Activated CD4-positive, alpha-beta T cell treated with anti-CD3 and anti-CD28 coated beads, Interleukin-2, amount 50 U/mL, for 4 hours (primary cell): ENCODE measurements at regions not wholly inside any gene's neighbourhood (a gene's known extent, or its start where the extent isn't known, plus 50 kb on each side); places are given as distances from the start of the nearest gene placed in this dataset.
"Not testable (repeated sequence)": the region's sequence is repeated elsewhere in the genome, so short reads cannot be mapped to it uniquely, and the experiment has no call there.

Experiments
- DNase-seq, 2 experiments: peaks; one replicate each; pipeline ENCODE4 v3.0.0-alpha.2; 2020

DNA sequence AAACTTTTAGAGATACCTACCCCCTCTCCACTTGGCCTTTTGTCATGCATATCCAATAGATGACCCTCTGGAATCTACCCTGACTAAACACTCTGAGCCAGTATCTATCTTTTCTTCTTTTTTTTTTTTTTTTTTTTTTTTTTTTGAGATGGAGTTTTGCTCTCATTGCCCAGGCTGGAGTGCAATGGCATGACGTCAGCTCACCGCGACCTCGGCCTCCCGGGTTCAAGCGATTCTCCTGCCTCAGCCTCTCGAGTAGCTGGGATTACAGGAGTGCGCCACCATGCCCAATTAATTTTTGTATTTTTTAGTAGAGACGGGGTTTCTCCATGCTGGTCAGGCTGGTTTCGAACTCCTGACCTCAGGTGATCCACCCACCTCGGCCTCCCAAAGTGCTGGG, 50.8 kb upstream of the GRIN2B start:
- DNase-seq: not testable (repeated sequence)

DNA sequence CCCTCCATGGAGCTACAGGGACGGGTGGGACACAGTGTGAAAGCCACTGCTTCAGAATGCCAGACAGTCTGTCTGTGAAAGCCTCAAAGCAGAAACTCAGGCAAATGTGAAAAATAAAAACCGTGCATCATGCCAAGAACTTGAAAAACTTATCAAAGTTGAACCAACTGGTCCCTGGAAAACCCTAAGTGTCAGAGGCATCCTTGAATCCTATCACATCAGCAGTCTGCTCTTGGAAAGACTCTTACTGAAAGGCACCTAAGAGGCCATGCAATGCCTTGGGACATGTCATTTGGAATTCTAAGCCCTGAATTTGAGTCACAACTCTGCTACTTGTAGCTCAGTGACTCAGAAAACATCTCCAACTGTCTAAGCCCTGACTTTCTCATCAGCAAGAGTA, 62.4 kb upstream of the GRIN2B start:
- DNase-seq: no peak

DNA sequence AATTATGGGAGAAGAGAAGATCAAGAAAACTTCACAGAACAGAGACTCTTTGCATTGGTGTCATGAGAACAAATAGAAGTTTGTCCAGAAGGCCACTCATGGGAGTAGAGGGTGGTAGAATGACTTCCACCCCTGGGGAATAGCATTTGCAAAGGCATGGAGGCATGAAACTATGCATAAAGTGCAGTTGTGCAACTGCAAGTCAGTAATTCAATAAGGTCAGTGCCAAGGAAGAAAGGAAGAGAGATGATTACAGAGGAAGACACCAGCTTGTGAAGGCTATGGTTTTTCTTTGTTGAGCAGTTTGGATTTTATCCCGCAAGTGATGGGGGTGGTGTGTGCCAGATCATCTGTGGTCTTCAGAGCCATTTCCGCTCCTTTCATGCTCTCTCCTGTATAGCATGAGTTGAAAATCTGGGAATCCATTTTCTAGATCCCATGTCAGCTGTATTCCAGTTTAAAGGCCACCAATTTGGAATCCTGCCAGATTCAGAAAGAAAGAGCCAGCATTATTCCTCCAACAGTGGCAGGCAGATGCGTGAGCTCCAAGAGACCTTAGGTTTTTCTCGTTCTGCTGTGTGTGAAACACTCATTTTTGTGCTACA, 67.6 kb upstream of the GRIN2B start:
- no peak for DNase-seq

DNA sequence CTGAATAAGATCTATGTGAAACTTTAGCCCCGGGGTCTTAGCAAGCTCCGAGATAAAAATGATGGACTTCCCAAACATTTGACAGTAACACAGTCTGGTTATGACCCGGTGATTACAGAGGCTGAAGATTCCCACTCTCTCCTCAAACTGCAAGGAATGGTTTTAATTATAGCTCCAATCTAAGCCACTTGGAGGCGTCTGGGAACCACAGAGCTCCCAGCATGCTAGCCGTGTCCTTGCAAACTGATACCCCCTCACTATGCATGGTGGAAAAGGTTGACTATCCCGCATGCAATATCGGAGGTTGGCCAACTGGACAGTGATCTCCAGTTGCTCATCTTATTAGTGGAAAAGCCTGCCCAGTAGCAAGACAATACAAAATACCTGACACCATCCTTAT, 76.5 kb upstream of the GRIN2B start:
- DNase-seq: no peak

DNA sequence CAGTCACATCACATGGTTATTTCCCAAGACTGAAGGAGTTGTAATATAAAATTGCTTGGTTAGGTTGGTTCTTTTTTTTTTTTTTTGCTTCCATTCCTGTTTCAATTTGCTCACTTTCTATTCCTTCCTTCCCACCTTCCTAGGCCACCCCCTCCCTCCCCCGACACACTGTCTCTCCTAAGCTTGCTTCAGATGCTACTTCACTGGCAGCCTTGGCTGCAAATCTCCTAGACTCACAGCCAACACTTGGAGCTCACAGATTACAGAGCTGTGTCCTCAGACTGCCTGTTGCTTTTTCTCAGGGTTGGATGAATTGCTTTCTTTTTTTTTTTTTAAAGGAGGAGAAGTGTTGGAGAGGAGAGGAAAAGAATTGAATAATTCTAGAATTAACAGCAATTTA, 77.3 kb upstream of the GRIN2B start:
- DNase-seq: no peak

DNA sequence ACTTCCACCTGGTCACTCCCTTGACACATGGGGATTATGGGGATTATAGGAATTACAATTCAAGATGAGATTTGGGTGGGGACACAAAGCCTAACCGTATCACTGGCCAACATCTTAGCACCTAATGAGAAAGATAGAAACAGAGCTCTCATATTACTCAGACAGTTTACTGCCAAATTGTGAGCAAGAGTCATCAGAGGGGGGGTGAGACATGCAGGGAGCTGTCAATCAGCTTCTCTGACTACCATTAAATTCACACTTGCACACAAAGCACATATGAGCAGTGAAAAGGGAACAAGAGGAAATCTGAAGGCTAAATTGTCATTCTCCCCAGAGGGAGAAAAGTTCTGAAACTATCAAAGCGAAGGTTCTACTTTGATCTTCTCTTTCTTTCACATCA, 78.1 kb upstream of the GRIN2B start:
- DNase-seq: no peak

DNA sequence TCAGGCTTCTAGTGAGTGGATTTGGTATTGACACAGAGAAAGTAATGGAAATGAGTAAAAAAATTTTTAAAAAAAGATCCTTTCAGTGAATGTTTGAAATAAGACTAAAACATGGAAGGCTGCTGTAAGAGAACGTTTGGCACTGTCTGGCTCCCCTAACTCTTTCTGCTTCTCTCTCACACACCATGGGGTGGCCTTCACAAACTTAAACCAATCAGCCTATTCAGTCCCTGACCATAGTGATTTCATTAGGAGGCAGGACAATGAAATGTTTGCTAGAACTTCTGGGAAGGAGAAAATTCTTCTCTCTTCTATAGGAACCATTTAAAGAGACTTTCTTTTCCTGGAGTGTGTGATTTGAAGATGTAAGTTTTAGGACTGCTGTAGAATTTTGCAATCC, 84.2 kb upstream of the GRIN2B start:
- no peak for DNase-seq

DNA sequence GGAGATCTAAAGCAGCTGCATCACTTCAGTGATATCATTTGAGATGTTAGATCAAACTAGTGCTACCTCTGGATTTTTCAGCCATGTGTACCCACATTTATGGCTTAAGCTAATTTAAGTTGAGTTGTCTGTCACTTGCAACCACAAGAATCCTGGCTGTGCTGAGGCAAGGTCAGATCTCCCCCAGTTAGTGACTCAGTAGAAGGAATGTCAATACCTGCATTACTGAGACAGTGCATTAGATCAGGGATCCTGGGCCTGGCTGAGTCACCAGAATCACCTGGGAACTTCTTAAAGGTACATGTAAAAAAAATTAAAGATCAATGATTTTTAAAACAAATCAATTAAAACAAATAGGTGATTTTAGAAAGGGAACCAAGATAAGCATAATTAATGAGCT, 84.6 kb upstream of the GRIN2B start:
- no peak for DNase-seq

DNA sequence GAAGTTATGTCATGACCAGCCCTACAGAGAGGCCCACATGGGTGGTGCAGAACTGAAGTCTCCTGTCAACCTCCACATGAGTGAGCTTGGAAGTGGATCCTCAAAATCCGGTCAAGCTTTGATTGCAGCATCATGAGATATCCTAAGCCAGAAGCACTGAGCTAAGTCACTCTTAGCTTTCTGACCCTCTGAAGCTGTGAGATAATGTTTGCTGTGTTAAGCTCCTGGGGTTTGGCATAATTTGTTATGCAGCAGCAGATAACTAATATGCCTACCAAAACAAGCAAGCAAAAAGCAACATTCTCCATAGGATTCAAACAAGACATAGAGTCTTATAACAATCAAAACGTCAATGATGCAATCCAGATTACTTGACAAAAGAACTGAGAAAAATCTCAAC, 87.6 kb upstream of the GRIN2B start:
- DNase-seq: no peak

DNA sequence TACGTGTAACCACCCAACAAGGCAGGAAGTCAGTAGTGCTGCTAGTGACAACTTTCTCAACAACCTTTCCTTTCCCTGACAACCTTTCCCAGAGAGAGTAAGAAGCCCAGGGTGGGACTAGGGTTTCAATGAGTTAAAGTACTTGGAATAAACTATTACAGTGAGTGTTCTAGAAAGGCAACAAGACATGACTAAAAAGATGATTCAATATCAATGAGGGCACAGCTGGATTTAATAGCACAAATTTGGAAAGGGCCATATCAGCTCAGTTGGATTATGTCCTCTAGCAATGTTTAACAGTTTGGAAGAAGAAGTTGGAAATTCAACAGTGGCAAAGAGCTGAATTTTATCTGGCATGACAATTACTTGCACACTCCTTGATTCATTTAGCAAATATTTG, 90.4 kb upstream of the GRIN2B start:
- DNase-seq: no peak

DNA sequence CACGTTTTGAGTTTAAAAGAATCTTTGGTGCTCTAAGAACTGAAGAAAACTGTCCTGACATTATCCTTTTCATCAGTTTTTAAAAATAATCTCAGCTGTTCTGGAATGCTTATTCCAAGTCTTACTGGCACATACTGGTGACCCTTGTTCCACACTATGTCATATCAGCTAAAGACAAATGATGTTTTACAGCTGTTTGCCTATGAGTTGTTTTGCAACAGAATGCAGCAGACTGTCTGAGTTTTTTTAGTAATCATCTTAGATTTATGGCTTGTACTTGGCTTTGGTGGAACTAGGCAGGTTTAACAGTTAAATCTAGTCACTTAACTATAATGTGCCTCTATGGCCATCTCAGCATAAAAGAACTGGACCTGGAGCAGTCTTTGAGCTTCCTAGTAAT, 91.6 kb upstream of the GRIN2B start:
- DNase-seq: no peak

DNA sequence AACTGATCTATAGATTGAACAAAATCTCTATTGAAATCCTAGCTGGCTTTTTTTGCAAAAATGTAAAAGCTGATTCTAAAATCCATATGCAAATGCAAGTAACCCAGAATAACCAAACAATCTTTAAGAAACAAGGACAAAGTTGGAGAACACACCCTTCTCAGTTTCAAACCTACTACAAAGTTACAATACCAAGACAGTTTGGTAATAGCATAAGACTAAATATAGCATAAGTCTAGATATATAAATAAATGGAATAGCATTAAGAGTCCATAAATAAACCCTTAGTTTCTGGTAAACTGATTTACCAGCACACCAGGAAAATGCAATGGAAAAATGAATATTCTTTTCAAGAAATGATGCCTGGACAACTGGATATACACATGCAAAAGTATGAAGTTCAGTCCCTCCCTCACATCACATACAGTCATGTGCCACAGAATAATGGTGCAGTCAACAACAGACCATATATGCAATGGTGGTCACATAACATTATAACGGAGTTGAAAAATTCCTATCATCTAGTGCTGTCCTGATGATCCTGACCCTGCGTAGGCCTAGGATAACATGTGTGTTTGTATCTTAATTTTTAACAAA, 94.5 kb upstream of the GRIN2B start:
- DNase-seq: no peak

DNA sequence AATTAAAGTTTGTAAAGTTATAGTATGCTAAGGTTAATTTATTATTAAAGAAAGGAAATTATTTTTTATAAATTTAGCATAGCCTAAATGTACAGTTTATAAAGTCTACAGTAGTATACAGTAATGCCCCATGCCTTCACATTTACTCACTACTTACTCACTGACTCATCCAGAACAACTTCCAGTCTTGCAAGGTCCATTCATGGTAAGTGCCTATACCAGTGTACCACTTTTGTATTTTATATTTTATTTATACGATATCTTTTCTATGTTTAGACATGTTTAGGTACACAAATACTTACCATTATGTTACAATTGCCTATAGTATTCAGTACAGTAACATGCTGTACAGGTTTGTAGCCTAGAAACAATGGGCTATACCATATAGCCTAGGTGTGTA, 95.1 kb upstream of the GRIN2B start:
- no peak for DNase-seq

DNA sequence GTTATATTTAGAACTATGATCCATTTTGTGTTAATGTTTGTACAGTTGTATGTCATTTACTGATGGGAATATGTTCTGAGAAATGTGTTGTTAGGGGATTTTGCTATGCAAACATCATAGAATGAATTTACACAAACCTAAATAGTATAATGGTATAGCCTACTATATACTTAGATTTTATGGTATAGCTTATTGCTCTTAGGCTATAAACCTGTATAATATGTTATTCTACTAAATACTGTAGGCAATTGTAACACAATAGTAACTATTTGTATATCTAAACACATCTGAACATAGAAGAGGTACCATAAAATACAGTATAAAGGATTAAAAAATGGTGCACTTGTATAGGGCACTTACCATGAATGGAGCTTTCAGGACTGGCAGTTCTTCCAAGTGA, 105.4 kb upstream of the GRIN2B start:
- DNase-seq: no peak

DNA sequence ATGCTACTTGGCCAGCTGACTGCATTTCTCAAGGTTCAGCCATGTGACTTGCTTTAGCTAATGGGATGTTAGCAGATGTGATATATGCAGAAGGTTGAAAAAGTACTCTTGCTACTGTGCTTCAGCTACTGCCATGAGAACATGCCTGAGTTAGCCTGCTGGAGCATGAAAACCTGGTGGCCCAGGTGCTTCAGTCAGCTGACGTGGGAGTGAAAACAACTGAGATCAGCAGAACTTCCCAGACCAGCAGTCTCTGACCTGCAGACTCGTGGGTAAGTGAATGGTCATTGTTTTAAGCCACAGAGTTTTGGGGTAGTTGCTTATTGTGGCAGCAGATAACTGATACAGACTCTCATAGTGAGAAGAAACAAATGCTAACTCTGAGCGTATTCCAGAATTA, 118.6 kb upstream of the GRIN2B start:
- no peak for DNase-seq

DNA sequence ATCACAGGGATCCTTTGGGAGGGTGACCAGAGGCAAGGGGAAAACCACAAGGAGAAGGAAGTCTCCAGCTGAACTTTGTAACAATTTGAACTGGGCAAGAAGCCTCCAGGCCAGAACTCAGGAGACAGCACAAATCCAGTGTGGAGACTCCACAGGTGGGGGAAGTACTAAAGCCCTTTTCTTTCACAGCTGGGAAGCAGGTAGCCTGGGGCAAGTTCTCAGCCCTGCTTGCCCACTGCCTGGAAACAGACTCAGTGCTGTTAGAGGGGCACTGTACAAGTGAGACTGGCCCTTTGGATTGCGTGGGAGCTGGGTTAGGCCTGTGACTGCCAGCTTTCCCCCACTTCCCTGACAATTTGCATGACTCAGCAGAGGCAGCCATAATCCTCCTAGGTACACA, 120.2 kb upstream of the GRIN2B start:
- DNase-seq: not testable (repeated sequence)

DNA sequence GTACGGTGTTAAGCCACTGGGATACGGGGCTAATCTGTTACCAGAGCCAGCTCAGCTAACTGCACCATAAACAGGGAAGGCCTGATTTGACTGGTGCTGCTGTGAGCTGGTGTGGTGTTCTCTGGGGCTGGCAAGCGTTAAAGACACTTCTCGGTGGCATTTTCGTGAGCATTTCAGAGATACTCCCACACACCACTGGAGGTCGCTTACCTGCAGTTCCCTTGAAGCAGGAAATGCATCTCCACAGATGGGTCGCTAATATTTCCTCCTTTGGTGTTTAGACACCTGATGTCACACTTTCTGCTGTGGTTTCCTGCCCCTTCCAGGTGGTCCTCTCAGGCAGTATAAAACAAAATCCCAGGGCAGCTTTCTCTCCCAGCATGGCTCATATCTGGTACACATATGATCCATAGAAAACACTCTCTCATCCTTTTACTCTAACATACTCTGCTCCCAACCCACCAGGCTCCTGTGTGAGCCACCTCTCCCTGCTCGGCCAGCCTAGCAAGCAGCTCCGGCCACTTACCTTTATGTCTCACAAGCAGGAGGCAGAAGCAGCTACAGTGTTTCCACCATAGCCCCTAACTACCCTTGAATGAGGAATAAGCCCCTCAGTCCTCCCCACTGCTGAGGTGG, 129.9 kb upstream of the GRIN2B start:
- no peak for DNase-seq

DNA sequence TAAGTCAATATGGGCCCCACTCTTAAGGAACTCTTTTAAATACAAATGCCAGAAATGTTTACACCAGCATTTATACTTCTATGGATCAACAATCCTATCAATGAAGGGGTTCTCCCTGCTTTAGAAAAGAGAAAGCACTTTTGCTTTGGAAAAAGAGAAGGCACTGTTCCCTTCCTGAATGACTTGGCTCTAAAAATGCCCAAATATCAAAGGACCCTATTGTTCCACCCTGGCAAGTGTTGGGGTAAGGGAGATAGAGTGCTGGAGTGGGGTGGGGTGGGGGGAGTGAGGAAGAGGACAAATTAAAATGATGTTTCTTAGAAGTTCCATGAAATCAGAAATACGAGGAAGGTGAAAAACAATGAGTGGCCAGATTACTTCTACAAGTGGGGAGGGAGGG, 131.6 kb upstream of the GRIN2B start:
- DNase-seq: no peak

DNA sequence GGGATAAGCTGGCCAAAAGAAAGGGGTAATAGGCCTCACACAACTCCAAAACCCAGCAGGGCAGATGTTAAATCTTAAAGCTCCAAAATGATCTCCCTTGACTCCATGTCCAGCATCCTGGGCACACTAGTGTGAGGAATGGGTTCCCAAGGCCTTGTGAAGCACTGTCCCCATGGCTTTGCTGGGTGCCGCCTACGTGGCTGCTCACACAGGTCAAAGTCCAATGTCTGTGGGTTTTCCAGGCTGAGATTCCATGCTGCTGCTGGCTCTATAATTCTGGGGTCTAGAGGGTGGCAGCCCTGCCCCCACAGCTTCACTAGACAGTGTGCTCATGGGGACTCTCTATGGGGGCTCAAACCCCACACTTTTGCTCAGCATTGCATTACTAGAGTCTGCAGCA, 145.3 kb upstream of the GRIN2B start:
- DNase-seq: no peak

DNA sequence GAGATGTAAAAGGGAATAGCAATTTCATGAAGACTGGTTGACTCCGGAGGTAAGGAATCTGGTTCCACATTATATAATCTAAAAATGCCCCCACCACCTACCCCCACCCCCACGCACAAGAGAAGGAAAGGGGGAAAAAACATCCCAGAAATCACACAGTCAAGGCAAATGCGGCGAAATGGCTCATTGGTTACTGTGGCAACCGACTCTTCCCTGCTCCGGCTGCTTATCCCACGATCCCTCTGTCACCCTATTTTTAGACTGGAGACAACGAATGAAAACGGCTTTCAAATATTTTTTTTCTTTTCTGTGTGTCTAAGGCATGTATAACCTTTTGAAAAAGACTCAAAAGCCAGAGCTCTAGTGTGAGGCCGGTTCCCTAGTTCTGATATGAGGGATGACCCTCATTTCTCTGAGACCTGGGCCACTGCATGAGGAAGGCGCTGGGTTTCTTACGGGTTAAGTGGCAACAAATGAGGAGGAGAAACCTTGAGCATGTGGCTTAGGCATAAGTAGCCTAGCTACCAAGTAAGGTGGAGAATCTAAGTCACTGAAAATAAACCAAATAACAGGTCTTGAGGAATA, 148.3 kb upstream of the GRIN2B start:
- DNase-seq: no peak

DNA sequence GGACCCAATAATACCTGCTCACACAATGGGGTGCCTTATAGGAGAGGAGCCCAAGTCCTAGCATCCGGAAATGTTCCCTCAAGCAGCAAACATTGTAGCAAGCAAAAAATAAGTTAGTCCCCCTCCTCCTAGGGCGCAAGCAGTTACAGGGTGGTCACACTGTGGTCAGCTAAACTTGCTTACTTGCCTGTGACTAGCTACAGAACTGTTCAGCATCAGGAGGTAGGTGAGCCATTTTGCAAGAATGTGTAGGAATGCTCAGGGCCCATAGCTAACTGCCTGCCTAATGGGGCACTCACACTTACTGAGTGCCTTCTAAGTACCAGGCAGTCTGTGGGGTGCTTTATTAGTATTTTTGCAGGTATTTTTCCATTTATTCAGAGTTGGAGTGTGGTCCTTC, 154.6 kb upstream of the GRIN2B start:
- no peak for DNase-seq

DNA sequence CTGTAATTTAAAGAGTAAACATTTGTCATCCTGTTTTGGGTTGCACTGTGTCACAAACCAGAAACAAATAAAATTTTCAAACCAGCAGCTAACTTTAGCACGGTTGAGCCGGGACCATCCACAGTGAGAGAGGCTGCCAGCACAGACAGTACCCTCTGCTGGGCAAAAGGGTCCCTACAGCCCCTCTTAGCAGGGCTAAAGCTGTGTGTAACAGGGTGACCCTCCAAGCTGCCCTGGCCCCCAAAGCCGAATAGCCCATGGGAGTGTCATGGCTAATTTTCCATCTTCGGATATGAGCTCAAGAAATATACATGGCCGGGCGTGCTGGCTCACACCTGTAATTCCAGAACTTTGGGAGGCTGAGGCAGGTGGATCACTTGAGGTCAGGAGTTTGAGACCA, 157.1 kb upstream of the GRIN2B start:
- no peak for DNase-seq

DNA sequence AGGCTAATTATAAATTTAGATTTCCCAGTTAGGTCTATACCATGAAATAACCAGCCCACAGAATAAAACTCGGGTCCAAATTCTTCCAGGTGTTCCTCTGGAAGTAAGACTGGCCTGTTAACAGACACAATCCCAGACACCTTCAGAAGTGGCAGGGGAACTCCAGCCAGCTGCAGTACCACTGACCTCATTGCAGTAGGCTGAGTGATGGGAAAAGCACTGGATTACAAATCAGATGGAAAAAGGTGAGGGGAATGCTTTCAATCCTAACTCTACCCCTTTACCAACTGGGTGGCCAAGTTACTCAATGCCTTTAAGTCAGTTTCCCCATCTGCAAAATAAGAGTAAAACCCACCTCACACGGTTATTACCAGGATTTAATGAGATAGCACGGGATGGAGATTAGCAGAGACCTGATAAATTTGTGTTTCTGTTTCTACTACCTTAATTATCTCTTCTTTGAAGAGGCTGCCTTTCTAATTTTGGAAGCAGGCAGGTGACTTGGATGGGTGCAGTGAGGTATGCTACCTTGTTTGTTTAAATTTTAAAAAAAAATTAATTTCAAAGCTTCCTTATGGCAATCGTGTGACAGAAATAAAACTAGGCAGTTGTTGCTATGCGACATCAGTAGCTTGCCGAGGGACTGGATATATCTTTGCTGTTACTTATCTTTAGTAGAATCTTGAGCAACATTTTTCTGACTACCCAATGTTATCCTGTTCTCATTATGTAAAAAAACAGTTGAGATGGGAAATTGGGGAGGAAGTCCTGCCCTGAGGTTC, 167.3 kb upstream of the GRIN2B start:
- no peak for DNase-seq

DNA sequence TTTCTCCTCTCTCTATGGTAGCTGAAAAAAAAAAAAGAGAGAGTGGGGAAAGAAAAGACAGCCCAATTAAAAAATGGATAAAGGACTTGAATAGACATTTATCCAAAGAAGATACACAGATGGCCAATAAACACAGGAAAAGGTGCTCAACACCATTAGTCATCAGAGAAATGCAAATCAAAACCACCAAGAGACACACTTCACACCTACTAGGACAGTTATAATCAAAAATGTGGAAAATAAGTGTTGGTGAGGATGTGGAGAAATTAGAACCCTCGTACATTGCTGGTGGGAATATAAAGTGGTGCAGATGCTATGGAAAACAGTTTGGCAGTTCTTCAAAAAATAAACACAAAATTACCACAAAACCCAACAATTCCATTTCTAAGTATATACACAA, 172.4 kb upstream of the GRIN2B start:
- no peak for DNase-seq
